Muscle of back (tissue), 3 donors: ENCODE measurements at regions not wholly inside any gene's neighbourhood (a gene's known extent, or its start where the extent isn't known, plus 50 kb on each side); places are given as distances from the start of the nearest gene placed in this dataset.
A peak's percentile ranks its signal among the peaks of the same experiment; 100 is the strongest.

Experiments
- DNase-seq, 3 donors: peaks; one replicate each; pipeline versions ENCODE4 v3.0.0 to v3.0.0-alpha.2; 2013

GRCh38 chr11:41971592-41971991 lies 512.1 kb upstream of the LRRC4C start:
- no peak for DNase-seq

GRCh38 chr11:41978945-41979344 lies 519.5 kb upstream of the LRRC4C start:
- no peak for DNase-seq

- no peak for DNase-seq
Observed at GRCh38 chr11:41980741-41981140, 521.3 kb upstream of the LRRC4C start.

GRCh38 chr11:41982276-41982675 lies 522.8 kb upstream of the LRRC4C start:
- no peak for DNase-seq

- no peak for DNase-seq
Observed at GRCh38 chr11:41982975-41983374, 523.5 kb upstream of the LRRC4C start.

GRCh38 chr11:41983475-41983874 lies 524.0 kb upstream of the LRRC4C start:
- no peak for DNase-seq

GRCh38 chr11:41984023-41984422 lies 524.6 kb upstream of the LRRC4C start:
- no peak for DNase-seq

GRCh38 chr11:41985799-41986198 lies 526.3 kb upstream of the LRRC4C start:
- DNase-seq, result no peak

GRCh38 chr11:41988951-41989572 lies 529.6 kb upstream of the LRRC4C start:
- peak in 2 of 3 donors; percentile 12 to 48 for DNase-seq

- no peak for DNase-seq
Observed at GRCh38 chr11:41989823-41990380, 530.5 kb upstream of the LRRC4C start.

GRCh38 chr11:41996533-41996932 lies 537.1 kb upstream of the LRRC4C start:
- no peak for DNase-seq

- DNase-seq, result no peak
Observed at GRCh38 chr11:41997844-41998401, 538.5 kb upstream of the LRRC4C start.

- peak in 1 of 3 donors; percentile 52 for DNase-seq
Observed at GRCh38 chr11:41999066-41999465, 539.6 kb upstream of the LRRC4C start.

- peak; percentile 53 to 64 (median 63) for DNase-seq
Observed at GRCh38 chr11:42003801-42004200, 544.3 kb upstream of the LRRC4C start.

GRCh38 chr11:42006766-42007165 lies 547.3 kb upstream of the LRRC4C start:
- no peak for DNase-seq

GRCh38 chr11:42012271-42012670 lies 552.8 kb upstream of the LRRC4C start:
- DNase-seq, result no peak

- no peak for DNase-seq
Observed at GRCh38 chr11:42013656-42014201, 554.3 kb upstream of the LRRC4C start.

GRCh38 chr11:42021911-42022310 lies 562.5 kb upstream of the LRRC4C start:
- DNase-seq, result no peak

GRCh38 chr11:42023267-42023666 lies 563.8 kb upstream of the LRRC4C start:
- DNase-seq, result no peak

- no peak for DNase-seq
Observed at GRCh38 chr11:42025121-42025803, 565.8 kb upstream of the LRRC4C start.

GRCh38 chr11:42034826-42035225 lies 575.4 kb upstream of the LRRC4C start:
- no peak for DNase-seq

- DNase-seq, result peak; percentile 58 to 85 (median 65)
Observed at GRCh38 chr11:42036201-42036600, 576.7 kb upstream of the LRRC4C start.

GRCh38 chr11:42043312-42043711 lies 583.9 kb upstream of the LRRC4C start:
- no peak for DNase-seq
